NCI-H526 treated with DMSO at 0.1 percent for 48 hours (cell line): ENCODE measurements at regions not wholly inside any gene's neighbourhood (a gene's known extent, or its start where the extent isn't known, plus 50 kb on each side); places are given as distances from the start of the nearest gene placed in this dataset.
"Not testable (repeated sequence)": the region's sequence is repeated elsewhere in the genome, so short reads cannot be mapped to it uniquely, and the experiment has no call there.

Source experiments
- DNase-seq: peaks from one replicate; lab custom pipeline; 2025; lab: John Stamatoyannopoulos, UW

DNA sequence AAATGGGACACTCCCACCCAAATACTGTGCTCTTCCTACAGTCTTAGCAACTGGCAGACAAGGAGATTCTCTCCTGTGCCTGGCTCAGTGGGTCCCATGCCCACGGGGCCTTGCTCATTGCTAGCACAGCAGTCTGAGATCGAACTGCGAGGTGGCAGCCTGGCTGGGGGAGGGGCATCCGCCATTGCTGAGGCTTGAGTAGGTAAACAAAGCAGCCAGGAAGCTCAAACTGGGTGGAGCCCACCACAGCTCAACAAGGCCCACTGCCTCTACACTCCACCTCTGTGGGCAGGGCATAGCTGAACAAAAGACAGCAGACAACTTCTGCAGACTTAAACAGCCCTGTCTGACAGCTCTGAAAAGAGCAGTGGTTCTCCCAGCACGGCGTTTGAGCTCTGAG, 174.8 kb downstream of the COL12A1 start:
- DNase-seq = not testable (repeated sequence)

DNA sequence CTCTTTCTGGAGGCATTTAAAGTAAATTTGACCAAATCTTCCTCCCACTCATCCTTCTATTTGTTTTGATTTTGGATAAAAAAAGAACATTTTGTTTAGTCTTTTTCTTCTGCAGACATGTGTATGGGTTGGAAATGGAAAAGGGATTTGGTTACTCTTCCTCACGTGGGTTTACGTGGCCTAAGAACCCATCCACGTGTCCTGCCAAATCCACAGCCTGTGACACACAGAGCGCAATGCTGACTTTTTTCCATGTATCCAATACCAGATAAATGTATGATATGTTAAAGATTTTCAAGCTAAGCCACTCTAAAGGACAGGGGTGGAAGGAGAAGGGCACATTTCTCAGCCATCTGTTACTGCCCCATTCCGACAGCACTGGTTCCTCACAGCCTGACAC, 176.5 kb downstream of the COL12A1 start:
- no peak for DNase-seq

DNA sequence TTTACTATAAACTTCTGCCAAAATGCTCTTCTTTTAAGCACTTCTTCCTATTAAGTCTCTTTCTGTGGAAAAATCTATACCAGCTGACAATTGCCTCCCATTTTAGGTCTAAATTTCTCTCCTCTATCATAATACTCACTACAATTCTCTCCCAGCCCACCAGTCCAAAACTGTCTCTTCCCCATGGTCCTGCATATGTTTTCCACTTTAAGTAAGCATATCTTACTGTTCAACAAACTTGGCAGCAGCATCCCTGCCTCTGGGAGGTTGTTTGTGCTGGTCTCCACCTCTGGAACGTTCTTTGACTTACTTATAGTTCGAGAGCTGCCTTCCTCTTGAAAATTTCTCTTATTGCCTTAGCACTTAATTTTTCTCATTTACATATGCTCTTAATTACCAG, 180.5 kb downstream of the COL12A1 start:
- no peak for DNase-seq

DNA sequence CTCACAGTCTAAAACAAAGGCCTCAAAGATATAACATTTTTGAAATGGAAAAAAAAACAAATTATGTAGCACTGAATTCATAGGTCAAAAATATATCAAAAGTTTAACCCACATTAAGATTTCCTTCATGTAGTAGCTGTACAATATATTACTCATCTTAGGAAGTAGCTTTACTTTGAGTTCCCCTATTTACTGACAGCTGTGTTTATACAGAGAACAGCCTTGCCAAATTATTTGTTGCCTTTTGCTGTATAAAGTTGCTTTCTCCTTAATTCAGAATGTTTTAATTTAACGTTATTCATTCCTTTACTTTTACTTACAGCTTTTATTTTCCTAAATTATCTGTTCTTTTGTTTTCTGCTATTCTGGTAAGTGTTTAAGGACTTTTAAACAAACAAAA, 181.0 kb downstream of the COL12A1 start:
- DNase-seq = no peak

DNA sequence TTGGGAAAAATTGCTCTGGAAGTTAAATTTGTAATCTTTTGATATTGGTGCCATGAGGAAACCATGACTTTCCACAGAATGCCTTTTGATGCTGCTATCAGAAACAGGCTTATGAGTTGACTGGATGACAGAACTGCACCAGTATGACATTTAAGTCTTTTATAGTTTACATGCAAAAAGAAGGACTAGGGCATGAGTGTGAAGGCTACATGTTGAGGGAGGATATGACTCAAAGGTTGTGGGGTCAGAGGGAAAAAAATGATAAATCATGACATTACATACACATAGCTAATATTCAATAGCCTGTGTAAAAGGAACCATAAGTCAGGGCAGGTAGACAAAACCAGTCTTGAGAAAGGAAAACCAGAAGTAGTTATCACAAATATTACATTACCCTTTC, 182.2 kb downstream of the COL12A1 start:
- DNase-seq = no peak

DNA sequence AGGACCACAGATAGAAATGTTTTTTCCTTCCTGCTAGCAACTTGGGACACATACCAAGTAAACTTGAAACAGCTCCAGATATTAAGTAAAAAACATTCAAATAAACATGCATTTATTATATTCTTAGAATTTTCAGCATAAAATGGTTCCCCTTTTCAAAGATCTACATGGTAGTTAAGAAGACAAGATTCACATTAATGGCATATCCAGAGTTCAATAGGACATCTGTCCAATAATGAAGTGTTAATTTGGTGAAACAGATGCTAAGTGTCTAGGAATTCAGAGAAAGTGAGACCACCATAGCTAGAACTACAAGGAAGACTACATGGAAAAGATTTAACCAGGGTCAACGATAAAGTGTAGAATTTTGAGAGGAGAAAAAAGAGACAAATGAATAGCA, 184.9 kb downstream of the COL12A1 start:
- no peak for DNase-seq

DNA sequence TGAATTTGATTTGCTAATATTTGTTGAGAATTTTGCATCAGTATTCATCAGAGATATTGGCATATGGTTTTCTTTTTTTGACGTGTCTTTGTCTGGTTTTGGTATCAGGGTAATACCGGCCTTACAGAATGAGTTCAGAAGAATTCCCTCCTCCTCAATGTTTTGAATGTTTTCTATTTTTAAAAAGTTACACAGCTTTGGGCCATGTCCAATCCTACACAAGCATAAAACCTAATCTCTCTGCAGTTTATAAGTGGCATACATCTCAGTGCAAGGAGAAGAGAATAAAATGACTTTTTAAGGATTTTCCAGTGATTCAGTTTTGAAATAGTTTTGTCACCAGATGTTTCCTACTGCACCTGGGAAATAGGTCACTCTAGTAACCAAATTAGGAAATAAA, 185.5 kb downstream of the COL12A1 start:
- no peak for DNase-seq

DNA sequence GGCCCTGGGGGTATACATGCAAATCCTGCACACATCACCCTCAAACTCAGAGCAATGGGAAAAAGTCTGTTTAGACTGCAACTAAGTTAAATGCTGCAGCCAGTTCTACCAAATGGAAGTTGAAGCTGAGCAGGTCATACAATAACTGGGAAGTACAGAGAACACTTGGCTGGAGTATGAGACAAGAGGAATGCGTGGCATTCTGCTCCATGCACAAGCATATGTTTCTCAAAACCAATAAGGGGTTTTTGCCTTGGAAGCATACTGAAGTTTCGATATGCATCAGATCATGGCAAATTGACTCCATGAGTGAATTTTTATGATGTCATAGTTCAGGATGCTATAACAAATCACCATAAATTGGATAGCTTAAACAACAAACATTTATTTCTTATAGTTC, 193.8 kb downstream of the COL12A1 start:
- no peak for DNase-seq

DNA sequence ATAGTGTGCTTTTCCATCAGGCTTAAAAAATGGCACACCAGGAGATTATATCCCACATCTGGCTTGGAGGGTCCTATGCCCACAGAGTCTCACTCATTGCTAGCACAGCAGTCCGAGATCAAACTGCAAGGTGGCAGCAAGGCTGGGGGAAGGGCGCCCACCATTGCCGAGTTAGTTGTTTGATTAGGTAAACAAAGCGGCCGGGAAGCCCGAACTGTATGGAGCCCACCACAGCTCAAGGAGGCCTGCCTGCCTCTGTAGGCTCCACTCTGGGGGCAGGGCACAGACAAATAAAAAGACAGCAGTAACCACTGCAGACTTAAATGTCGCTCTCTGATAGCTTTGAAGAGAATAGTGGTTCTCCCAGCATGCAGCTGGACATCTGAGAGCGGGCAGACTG, 201.9 kb downstream of the COL12A1 start:
- DNase-seq = not testable (repeated sequence)

DNA sequence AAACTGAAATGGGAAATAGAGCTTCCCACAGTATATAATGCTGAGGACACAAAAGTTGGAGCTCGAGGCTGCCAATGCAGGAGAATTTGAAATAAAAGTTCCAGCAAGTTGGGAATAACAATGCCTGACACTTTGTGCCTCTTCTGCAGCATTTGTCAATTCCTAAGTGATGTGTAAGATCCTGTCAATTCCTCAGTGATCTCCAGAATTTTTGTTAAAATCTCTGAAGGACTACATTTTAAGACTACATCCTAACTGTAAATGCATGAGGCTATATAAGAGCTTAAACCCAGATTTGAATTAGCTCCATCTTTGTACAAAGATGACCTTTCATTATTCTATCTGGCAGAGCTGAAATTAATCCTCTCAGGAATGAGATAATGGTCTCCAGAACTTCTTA, 208.2 kb downstream of the COL12A1 start:
- DNase-seq = no peak

DNA sequence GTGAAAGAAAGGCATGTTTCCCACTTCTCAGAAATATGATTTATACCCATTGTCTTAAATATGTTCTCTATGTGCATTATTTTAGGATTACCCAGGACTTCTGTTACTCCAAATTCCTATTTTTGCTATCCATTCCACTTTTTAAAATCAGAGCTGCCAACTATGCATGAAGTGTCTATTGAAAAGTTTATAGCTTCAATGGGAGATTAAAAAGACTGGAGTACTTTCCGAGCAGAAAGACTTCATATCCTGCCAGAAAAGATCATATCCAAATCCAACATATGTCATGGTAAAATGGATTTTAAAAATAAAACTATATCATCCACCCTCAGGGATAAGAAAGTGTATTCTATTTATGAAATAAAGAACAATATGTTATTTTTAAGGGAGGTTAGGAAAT, 212.7 kb downstream of the COL12A1 start:
- DNase-seq = no peak

DNA sequence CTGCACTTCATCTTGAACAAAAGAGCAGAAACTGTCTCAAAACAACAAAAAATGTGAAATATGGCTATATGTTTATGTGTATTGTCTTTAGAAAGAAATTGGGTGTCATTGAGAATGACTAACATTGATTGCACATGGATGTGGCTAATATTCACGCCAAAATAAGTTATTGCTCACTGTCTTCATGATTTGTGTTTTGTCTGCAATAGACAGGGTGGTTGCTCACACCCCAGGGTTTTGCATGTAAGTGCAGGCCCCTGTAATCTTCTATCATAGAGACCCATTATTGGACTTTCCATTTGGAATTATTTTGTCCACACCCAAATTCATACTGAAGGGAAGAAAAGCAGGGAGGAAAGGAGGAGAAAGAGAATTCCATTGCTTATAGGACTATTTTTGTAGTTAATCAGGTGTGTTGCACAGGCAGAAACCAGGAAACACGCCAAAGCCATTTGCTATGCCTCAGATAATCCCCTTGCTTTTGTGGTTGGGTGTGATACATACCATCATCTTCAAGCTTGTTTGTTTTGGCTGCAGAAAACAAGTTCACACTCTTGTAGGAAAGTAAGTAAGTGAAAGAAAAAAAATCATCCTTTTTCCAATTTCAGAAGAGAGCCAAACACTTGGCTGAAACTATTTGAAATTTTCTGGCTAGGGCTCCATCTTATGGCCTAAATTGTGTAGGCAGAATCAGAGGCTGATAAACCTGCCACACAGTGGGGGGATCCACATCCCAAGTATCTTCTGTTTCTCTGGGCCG, 214.1 kb downstream of the COL12A1 start:
- no peak for DNase-seq

DNA sequence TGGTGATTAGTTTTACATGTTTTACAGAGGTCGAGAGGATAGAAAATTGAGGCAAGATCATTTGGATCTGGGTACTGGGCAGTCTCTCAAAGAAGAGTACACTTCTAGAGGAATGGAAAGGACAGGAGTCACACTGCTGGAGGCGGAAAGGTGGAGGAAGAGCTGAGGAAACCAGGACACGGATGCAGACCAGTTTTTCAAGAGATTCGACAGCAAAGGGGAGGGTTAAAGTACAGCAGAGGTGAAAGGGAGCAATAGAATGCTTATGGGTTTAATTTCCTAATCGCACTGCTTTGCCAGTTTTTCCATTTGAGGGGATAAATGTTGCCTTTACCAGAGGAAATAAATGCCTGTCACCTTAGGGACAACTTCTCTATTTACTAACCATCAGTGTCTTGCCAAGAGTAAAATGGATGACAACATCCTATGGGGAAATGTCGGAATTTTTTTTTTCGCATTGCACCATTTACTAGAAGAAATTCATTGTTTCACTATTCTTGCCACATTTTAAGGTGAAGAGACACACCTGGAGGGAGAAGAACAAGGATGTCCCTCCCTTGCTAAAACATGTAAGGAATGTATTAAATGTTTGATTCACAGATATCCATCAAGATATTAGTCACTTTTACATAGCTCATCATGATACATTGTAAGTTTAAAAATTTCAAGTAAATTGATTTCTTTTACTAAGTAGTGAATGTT, 226.6 kb downstream of the COL12A1 start:
- no peak for DNase-seq

DNA sequence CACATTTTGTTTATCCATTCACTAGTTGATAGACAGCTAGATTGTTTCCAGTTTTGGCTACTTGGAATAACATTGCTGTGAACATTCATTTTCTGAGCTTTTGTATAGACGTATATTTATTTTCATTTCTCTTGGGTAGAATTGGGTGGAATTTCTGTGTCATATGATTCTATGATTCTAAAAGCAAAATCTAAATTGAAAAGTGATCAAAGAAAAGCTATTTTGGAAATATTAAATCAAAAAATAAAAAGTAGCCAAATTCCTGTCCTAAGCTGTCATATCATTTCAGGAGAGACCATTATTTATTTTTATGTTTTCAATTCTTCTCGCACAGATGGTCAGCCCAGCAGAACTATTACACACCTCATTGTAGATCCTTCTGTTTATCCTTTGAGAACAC, 229.2 kb downstream of the COL12A1 start:
- no peak for DNase-seq

DNA sequence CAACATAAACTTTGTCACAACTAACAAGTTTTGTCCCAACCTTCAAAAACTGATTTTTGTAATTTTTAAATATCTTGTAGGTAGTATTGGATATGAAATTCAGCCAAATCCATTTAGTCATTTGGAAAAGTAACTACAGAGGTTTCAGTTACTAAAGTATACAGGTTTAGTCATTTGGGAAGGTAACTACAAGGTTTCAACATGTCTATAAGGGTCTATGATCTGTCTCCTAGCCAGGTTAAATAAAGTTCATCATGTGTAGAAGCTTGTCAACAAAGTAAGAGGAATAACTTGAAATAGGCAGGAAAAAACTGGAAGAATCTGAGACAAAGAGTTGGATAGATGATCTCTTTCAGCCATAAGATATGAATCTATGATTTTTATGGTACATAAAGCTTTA, 229.8 kb downstream of the COL12A1 start:
- no peak for DNase-seq

DNA sequence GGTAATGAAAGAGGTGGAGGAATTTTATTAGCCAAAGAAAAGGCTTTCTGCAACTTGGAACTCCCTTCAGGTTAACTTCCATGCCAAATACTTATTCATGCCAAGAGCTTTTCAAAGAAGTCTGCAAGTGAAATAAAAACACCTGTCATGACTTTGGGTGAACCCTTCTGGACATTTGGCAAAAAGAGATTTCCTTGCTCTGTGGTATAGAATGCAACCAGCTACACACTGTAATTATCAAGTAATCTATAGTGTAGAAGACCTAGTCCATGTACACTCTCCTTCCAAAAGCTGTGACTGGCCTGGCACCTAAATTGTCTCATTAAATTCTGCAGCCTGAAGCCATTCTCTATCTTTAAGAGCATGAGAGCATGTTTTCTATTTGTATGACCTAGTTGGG, 232.3 kb downstream of the COL12A1 start:
- DNase-seq = no peak

DNA sequence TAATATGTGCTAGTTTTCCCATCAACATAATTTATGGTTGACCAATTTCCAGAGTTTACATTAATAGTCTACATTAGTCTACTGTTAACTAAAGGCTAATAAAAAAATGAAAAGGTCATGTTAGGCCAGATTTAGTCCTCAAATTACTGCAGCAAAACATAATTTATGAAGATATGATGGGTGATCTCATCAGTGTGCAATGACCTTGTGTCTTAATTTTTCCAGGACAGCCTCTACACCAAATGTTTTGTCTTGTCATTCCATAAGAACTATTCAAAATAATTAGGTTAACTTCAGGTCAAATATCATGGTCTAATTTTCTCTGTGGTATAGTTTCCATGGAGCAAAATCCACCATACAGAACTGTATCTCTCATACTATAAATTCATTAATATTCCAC, 234.2 kb downstream of the COL12A1 start:
- no peak for DNase-seq

DNA sequence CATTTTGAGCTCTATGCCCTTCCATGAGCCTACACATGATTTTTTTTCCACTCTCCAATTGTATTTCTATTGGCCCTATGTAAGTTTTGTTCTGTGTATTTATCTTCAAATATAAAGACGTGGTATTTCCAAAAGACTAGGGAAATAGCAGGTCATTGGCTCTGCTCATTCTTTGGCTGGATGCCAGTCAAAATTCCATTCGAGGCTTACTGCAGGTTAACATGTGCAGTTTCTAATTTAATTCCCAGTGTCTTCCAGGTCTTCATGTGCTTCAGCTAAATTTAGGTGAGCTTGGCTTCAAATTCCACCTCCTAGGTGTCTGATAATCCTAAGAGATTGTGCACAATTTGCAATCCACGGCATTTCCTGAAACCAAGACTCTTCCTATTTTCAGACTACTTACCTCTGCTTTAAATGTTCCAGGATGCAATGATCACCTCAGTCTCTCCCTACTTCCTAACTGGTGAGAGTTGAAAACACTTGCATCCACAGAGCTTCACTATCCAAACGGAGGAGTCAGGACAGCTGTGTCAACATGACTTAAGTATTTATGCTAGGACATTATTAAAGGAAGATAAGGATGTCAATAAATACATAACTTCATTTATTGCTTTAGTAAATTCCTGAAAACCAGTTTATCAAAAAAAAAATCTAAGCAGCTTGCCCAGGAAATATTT, 236.1 kb downstream of the COL12A1 start:
- DNase-seq = no peak

DNA sequence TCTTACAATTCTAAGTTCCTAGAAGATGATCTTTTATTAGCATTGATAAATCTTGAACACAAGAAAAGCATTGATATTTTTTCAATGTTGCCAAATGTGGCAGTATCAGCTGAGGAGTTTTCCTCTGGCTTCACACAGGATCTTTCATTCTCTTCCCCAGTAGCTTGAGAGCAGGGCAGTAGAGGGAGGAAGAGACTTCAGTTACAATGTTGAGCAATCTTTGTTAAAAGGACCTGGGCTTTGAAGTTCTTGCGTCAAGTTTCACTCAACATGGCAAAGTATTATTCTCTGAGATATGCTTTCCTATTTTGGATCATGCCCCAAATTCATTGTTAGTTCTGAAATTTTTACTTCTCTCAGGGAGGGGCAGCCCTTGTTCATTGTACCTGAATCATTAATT, 238.0 kb downstream of the COL12A1 start:
- no peak for DNase-seq

DNA sequence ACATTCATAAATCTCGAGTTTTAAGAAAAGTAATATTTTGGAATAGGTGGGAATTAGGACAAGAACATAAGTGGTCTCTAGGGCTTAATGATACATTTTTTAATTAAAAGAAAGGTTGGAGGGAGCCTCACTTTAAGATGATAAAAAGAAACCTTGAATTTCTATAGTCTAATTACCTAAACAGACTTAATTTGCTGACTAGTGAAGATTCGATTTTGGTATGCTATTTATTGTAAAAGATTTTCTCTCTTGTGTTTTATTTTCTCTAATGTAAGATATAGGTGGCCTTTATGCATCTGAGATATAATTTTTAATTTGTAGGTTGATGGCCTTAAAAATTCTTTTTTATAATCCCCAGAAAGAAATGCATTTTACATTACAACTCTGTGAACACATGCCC, 239.1 kb downstream of the COL12A1 start:
- DNase-seq = no peak

DNA sequence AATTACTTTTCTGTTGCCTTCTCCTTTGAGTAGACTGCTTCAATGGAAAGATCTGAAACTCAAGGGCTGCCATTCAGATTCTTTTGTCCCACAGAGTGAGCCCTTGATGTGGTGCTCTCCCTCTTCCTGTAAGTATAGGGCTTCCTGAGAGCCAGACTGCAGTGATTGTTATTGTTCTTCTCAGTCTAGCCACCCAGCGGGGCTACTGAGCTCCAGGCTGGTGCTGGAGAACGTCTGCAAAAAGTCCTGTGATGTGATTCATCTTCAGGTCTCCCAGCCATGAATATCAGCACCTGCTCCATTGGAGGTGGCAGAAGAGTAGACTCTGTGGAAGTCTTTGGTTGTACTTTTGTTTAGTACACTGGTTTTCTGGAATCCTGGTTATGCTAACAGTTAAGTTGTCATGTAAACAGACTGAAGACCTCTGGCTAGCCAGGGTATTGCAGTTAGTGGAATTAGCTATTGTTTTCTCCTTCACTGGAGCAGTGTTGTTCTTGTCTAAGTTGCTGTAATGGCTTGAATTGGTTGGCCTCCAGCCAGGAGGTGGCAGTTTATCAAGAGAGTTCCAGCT, 240.9 kb downstream of the COL12A1 start:
- DNase-seq = no peak

DNA sequence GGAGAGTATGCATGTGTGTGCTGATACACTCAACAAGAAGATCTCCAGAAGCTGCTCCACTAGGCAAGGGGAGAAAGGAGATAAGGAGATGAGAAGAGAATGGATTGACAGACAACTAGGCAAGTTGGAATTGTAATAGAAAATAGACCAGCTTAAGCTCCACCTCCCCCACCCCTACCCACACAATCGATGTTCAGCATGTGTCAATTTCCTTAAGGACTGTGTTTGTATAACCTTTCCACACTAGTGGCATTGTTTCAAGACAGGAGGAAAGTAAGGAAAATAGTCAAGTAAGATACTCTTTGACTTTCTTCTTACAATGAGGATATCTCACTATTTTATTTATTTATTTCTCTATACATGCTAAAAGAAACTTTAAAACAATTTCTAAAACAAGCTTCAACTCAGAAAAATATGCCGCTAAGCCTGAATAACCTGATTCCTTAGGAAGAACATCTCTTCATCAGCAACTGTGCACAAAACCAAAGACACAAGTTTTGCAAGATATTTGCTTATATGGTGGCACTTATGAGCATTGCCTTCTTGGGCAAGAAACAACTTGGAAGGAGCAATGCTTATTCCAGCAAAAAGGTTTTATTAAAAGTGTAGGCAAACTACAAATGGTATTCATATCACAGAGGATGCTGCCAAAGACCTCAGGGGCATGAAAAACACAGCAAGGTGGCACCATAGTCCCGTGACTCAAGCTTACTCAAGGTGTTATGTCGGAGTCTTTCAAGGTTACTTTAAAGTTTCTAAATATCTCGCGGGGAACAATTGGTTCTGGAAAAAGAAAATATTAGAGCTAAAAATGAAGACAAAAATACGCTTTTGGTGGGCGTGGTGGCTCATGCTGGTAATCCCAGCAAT, 249.1 kb downstream of the COL12A1 start:
- no peak for DNase-seq
